ENCODE measurements at regions not wholly inside any gene's neighbourhood (a gene's known extent, or its start where the extent isn't known, plus 50 kb on each side); places are given as distances from the start of the nearest gene placed in this dataset.

- POLR2A ChIA-PET, result no interaction called here
- H3K27me3 ChIP-seq (ENCODE audit: control insufficient read depth in 1 of 2, insufficient read depth in 2 of 2, low read length in 2 of 2), result no peaks in the 10 kb centered on the region
- no peaks in the 10 kb centered on the region for H4K20me1 ChIP-seq (ENCODE audit: insufficient read depth, low read length)
- H3K4me1 ChIP-seq (ENCODE audit: insufficient read depth, low read length), result no peaks in the 10 kb centered on the region
- H3K9ac ChIP-seq (ENCODE audit: insufficient read depth, low read depth, low read length), result no peak overlapping the region
- no peaks in the 10 kb centered on the region for H3K79me2 ChIP-seq (ENCODE audit: insufficient read depth, low read length)
- no peak overlapping the region for H3K4me2 ChIP-seq (ENCODE audit: low read depth, low read length)
- no peak for TF ChIP-seq NFE2L2 (IDR thresholded peaks at IDR 0.05; ENCODE audit: low read length)
- TF ChIP-seq ZNF44 (CRISPR knock-in tag; IDR thresholded peaks at IDR 0.05), result no peak
- no peak for TF ChIP-seq ZGPAT (CRISPR knock-in tag; IDR thresholded peaks at IDR 0.05)
- no peak for TF ChIP-seq ZFYVE20 (CRISPR knock-in tag; IDR thresholded peaks at IDR 0.05; ENCODE audit: borderline replicate concordance, low read depth)
- no CpG with 5 or more reads among the region's 4 CpGs for WGBS (ENCODE audit: low lambda C conversion rate)
- no peak overlapping the region for H3K27ac ChIP-seq (ENCODE audit: extremely low read length, insufficient read depth, low read length)
- DNase-seq (ENCODE audit: low spot score) (no peak), FAIRE-seq (no peak), ATAC-seq (no peak)
- H3K9me3 ChIP-seq (ENCODE audit: low read length), result peaks cover 32% of the 10 kb centered on the region; the same call in 1 of the 2 replicates
- intact Hi-C loops (cut with micrococcal nuclease; ENCODE audit: unreplicated experiment), result no loop called here
- in situ Hi-C loops (cut with HindIII; ENCODE audit: extremely low pct_ligation_motif_present, low pct_unique_long_range_greater_than_20kb), result no loop called here
- no peaks in the 10 kb centered on the region for H3K36me3 ChIP-seq (replicated peaks in 1 of 2; ENCODE audit: control insufficient read depth in 1 of 2, insufficient read depth in 2 of 2, low read length in 2 of 2)
- BruUV-seq (replicated peaks), result no TSS peak
- H2AFZ ChIP-seq (ENCODE audit: low read length), result no peak overlapping the region
- H3K4me3 ChIP-seq (replicated peaks in 1 of 3; ENCODE audit: insufficient read depth in 1 of 3, low read depth in 2 of 3, low read length in 3 of 3), result no peak overlapping the region
- CTCF ChIA-PET (ENCODE audit: low intra/inter-chr PET ratio, low total read pairs), result no interaction called here
These were observed 738.1 kb upstream of the TSPY4 start for GRCh38 chrY:8599141-8599540.

- H3K79me2 ChIP-seq (ENCODE audit: insufficient read depth, low read length), result no peaks in the 10 kb centered on the region
- in situ Hi-C loops (cut with HindIII; ENCODE audit: extremely low pct_ligation_motif_present, low pct_unique_long_range_greater_than_20kb) (no loop called here), intact Hi-C loops (cut with micrococcal nuclease; ENCODE audit: unreplicated experiment) (no loop called here)
- CTCF ChIA-PET (ENCODE audit: low intra/inter-chr PET ratio, low total read pairs), result no interaction called here
- H2AFZ ChIP-seq (ENCODE audit: low read length), result no peak overlapping the region
- no peak for DNase-seq (ENCODE audit: low spot score)
- no peaks in the 10 kb centered on the region for H3K4me1 ChIP-seq (ENCODE audit: insufficient read depth, low read length)
- no peak for TF ChIP-seq SRSF1 (optimal IDR thresholded peaks at IDR 0.05; ENCODE audit: low read depth, low read length)
- no peak for TF ChIP-seq ZNF282 (IDR thresholded peaks at IDR 0.05; ENCODE audit: partially characterized antibody)
- TF ChIP-seq SMAD1 (CRISPR knock-in tag; IDR thresholded peaks at IDR 0.05; ENCODE audit: borderline replicate concordance, low read depth), result no peak
- no peak for TF ChIP-seq XBP1 (CRISPR knock-in tag; IDR thresholded peaks at IDR 0.05)
- no peak for TF ChIP-seq ZNF781 (CRISPR knock-in tag; IDR thresholded peaks at IDR 0.05; ENCODE audit: borderline replicate concordance, not compliant biosample characterization)
- FAIRE-seq, result no peak
- no TSS peak for BruUV-seq (replicated peaks)
- H4K20me1 ChIP-seq (ENCODE audit: insufficient read depth, low read length), result no peaks in the 10 kb centered on the region
- whole genome bisulfite sequencing (ENCODE audit: low lambda C conversion rate), result 0% methylated on average over 1 of the region's 1 CpG
- peaks cover 7% of the 10 kb centered on the region; the same call in 1 of the 2 replicates for H3K9me3 ChIP-seq (ENCODE audit: low read length)
- H3K9ac ChIP-seq (ENCODE audit: insufficient read depth, low read depth, low read length), result no peak overlapping the region
- H3K27ac ChIP-seq (ENCODE audit: extremely low read length, insufficient read depth, low read length), result no peak overlapping the region
- no peaks in the 10 kb centered on the region for H3K36me3 ChIP-seq (replicated peaks in 1 of 2; ENCODE audit: control insufficient read depth in 1 of 2, insufficient read depth in 2 of 2, low read length in 2 of 2)
- H3K4me2 ChIP-seq (ENCODE audit: low read depth, low read length), result no peak overlapping the region
- ATAC-seq, result no peak
- no peak overlapping the region for H3K4me3 ChIP-seq (replicated peaks in 1 of 3; ENCODE audit: insufficient read depth in 1 of 3, low read depth in 2 of 3, low read length in 3 of 3)
- POLR2A ChIA-PET, result no interaction called here
- H3K27me3 ChIP-seq (ENCODE audit: control insufficient read depth in 1 of 2, insufficient read depth in 2 of 2, low read length in 2 of 2), result no peaks in the 10 kb centered on the region
These were observed 726.6 kb upstream of the TSPY4 start for GRCh38 chrY:8610620-8611019.

All from HepG2 (cell line).